Endodermal cell (in vitro differentiated cells): ENCODE measurements at regions not wholly inside any gene's neighbourhood (a gene's known extent, or its start where the extent isn't known, plus 50 kb on each side); places are given as distances from the start of the nearest gene placed in this dataset.

Experiments used
- DNase-seq: peaks from one replicate; pipeline ENCODE4 v3.0.0-alpha.2; 2017
- H3K27ac ChIP-seq: 2 replicates; pipeline ENCODE4 v1.5.1; 2013; ENCODE audit warnings: mild to moderate bottlenecking, low read depth, low read length, moderate library complexity
- H3K27me3 ChIP-seq: 2 replicates; pipeline ENCODE4 v1.6.1; 2013; ENCODE audit warnings: mild to moderate bottlenecking, low read length, moderate library complexity; ENCODE audit not compliant: insufficient read depth, control insufficient read depth, poor library complexity, severe bottlenecking
- H3K36me3 ChIP-seq: 2 replicates; pipeline ENCODE4 v1.7.0; 2013; ENCODE audit warnings: mild to moderate bottlenecking, low read length, moderate library complexity; ENCODE audit not compliant: control insufficient read depth, insufficient read depth
- H3K4me1 ChIP-seq: one replicate; pipeline ENCODE4 v1.7.0; 2013; ENCODE audit warnings: low read length; ENCODE audit not compliant: control insufficient read depth, insufficient read depth
- H3K4me3 ChIP-seq: 2 replicates; pipeline ENCODE4 v1.5.1; 2013; ENCODE audit warnings: mild to moderate bottlenecking, low read length, moderate library complexity
- H3K9ac ChIP-seq: 2 replicates; pipeline ENCODE4 v1.6.1; 2013; ENCODE audit warnings: mild to moderate bottlenecking, low read length, moderate library complexity; ENCODE audit not compliant: poor library complexity, severe bottlenecking; ENCODE audit errors: extremely low read depth
- H3K9me3 ChIP-seq: 2 replicates; pipeline ENCODE4 v1.6.1; 2013; ENCODE audit warnings: mild to moderate bottlenecking, low read length, moderate library complexity; ENCODE audit not compliant: control insufficient read depth
- H3K27ac Mint-ChIP-seq: 2 replicates; pipeline ENCODE4 v1.8.0; 2020; ENCODE audit warnings: mixed read lengths
- H3K27me3 Mint-ChIP-seq: 2 replicates; pipeline ENCODE4 v1.8.0; 2021; ENCODE audit warnings: mild to moderate bottlenecking, mixed read lengths; ENCODE audit not compliant: insufficient read depth
- H3K36me3 Mint-ChIP-seq: 2 replicates; pipeline ENCODE4 v1.8.0; 2020; ENCODE audit warnings: low read depth, mixed read lengths
- H3K4me1 Mint-ChIP-seq: 2 replicates; pipeline ENCODE4 v1.8.0; 2020; ENCODE audit warnings: mixed read lengths
- H3K4me3 Mint-ChIP-seq: 2 replicates; pipeline ENCODE4 v1.8.0; 2020; ENCODE audit warnings: mild to moderate bottlenecking, moderate library complexity, mixed read lengths
- H3K9me3 Mint-ChIP-seq: 2 replicates; pipeline ENCODE4 v1.8.0; 2020; ENCODE audit warnings: mild to moderate bottlenecking, mixed read lengths
- WGBS, 2 experiments: methylation state at CpG; one replicate each; pipeline versions ENCODE4 v1.1.5 to v1.1.7; 2013; ENCODE audit warnings: missing lambda C conversion rate in 2 of 2, mixed read lengths in 1 of 2; ENCODE audit not compliant: insufficient coverage in 1 of 2, insufficient read length in 1 of 2; 5-methylcytosine and 5-hydroxymethylcytosine counted together
- TF ChIP-seq, protein P1 (sequence below): fragments of 200-600 bp; sonication (generic); conservative IDR thresholded peaks from 2 replicates; pipeline ENCODE4 v1.5.0; 2021; ENCODE audit warnings: antibody characterized with exemption, mild to moderate bottlenecking

DNA sequence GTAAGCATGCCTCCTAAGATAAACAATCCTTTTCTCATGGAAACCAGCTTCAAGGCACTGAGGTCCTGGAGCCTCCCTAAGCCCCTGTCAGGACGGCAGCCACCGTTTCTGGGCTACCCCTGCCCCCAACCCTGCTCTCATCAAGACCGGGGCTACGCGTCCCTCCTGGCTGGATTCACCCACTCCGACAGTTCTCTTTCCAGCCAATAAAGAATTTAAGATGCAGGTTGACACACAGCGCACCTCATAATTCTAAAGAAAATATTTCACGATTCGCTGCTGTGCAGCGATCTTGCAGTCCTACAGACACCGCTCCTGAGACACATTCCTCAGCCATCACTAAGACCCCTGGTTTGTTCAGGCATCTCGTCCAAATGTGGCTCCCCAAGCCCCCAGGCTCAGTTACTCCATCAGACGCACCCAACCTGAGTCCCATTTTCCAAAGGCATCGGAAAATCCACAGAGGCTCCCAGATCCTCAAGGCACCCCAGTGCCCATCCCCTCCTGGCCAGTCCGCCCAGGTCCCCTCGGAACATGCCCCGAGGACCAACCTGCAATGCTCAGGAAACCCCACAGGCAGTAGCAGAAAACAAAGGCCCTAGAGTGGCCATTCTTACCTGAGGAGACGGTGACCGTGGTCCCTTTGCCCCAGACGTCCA lies 336.3 kb downstream of the TMEM121 start:
- Histone ChIP-seq H3K27me3 (no peaks in the 10 kb centered on the region), H3K9me3 (peaks cover 59% of the 10 kb centered on the region), H3K4me1 (no peaks in the 10 kb centered on the region), H3K36me3 (no peaks in the 10 kb centered on the region), H3K9ac (no peak overlapping the region), H3K27ac (no peak overlapping the region), H3K4me3 (no peak overlapping the region)
- Mint-ChIP-seq H3K4me3 (no peak overlapping the region), H3K27me3 (no peaks in the 10 kb centered on the region), H3K27ac (no peak overlapping the region), H3K36me3 (no peaks in the 10 kb centered on the region), H3K4me1 (no peaks in the 10 kb centered on the region), H3K9me3 (peaks cover 80% of the 10 kb centered on the region)
- peak; percentile 3 for DNase-seq
- TF ChIP-seq, protein P1, sequence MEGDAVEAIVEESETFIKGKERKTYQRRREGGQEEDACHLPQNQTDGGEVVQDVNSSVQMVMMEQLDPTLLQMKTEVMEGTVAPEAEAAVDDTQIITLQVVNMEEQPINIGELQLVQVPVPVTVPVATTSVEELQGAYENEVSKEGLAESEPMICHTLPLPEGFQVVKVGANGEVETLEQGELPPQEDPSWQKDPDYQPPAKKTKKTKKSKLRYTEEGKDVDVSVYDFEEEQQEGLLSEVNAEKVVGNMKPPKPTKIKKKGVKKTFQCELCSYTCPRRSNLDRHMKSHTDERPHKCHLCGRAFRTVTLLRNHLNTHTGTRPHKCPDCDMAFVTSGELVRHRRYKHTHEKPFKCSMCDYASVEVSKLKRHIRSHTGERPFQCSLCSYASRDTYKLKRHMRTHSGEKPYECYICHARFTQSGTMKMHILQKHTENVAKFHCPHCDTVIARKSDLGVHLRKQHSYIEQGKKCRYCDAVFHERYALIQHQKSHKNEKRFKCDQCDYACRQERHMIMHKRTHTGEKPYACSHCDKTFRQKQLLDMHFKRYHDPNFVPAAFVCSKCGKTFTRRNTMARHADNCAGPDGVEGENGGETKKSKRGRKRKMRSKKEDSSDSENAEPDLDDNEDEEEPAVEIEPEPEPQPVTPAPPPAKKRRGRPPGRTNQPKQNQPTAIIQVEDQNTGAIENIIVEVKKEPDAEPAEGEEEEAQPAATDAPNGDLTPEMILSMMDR: no peak
- 79% methylated on average over 14 to 20 of the region's 20 CpGs for whole genome bisulfite sequencing, 2 experiments

DNA sequence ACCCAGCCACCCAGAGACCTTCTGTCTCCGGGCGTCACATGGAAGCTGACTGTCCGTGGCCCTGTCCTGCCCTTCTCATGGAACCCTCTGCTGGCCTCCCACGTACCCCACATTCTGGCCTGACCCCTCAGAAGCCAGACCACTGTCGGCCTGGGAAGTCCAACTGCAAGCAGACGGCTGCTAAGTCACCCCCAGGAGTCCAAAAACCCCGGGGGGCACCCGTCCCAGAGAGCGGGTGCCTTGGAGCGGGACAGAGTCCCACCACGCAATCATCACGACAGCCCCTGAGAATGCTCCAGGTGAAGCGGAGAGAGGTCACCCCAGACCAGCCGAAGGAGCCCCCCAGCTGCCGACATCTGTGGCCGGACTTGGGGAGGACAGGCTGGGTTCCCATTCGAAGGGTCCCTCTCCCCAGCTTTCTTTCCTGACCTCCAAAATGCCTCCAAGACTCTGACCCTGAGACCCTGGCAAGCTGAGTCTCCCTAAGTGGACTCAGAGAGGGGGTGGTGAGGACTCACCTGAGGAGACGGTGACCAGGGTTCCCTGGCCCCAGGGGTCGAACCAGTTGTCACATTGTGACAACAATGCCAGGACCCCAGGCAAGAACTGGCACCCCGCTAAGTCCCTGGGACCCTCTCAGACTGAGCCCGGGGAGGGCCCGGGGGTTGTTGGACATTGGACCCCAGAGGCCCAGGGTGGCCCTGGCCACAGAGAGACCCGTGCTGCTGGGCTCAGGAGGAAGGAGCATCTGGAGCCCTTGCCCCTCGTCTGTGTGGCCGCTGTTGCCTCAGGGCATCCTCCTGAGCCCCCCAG lies 337.1 kb downstream of the TMEM121 start:
- Histone ChIP-seq H3K27ac (no peak overlapping the region), H3K4me1 (no peaks in the 10 kb centered on the region), H3K9me3 (peaks cover 53% of the 10 kb centered on the region), H3K9ac (no peak overlapping the region), H3K27me3 (no peaks in the 10 kb centered on the region), H3K4me3 (no peak overlapping the region), H3K36me3 (no peaks in the 10 kb centered on the region)
- TF ChIP-seq, protein P1: no peak
- Mint-ChIP-seq H3K36me3 (no peaks in the 10 kb centered on the region), H3K27ac (no peak overlapping the region), H3K9me3 (peaks cover 78% of the 10 kb centered on the region), H3K4me1 (no peaks in the 10 kb centered on the region), H3K27me3 (no peaks in the 10 kb centered on the region), H3K4me3 (no peak overlapping the region)
- DNase-seq: peak; percentile 11
- WGBS, 2 experiments: 87 to 93% methylated on average over 11 to 25 of the region's 25 CpGs

DNA sequence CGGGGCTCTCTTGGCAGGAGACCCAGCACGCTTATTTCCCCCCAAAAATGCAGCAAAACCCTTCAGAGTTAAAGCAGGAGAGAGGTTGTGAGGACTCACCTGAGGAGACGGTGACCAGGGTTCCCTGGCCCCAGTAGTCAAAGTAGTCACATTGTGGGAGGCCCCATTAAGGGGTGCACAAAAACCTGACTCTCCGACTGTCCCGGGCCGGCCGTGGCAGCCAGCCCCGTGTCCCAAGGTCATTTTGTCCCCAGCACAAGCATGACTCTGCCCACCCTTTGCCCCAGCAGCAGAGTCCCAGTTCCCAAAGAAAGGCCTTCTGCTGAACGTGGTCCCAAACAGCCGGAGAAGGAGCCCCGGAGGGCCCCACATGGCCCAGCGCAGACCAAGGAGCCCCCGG lies 337.7 kb downstream of the TMEM121 start:
- DNase-seq: no peak
- no peak overlapping the region for H3K4me3 Mint-ChIP-seq
- Histone ChIP-seq H3K9me3 (peaks cover 56% of the 10 kb centered on the region), H3K4me3 (no peak overlapping the region), H3K4me1 (no peaks in the 10 kb centered on the region), H3K36me3 (no peaks in the 10 kb centered on the region), H3K27me3 (no peaks in the 10 kb centered on the region), H3K27ac (no peak overlapping the region), H3K9ac (no peak overlapping the region)
- WGBS, 2 experiments: 81 to 89% methylated on average over 11 to 12 of the region's 13 CpGs
- no peaks in the 10 kb centered on the region for H3K27me3 Mint-ChIP-seq
- H3K4me1 Mint-ChIP-seq: no peaks in the 10 kb centered on the region
- peaks cover 78% of the 10 kb centered on the region for H3K9me3 Mint-ChIP-seq
- H3K36me3 Mint-ChIP-seq: no peaks in the 10 kb centered on the region
- no peak overlapping the region for H3K27ac Mint-ChIP-seq
- TF ChIP-seq, protein P1: no peak
